Suppressor macrophage (primary cell): ENCODE measurements at regions not wholly inside any gene's neighbourhood (a gene's known extent, or its start where the extent isn't known, plus 50 kb on each side); places are given as distances from the start of the nearest gene placed in this dataset.
"Not testable (repeated sequence)": the region's sequence is repeated elsewhere in the genome, so short reads cannot be mapped to it uniquely, and the experiment has no call there.

Experiments used
- DNase-seq, 4 experiments: peaks; one replicate each; pipeline ENCODE4 v3.0.0-alpha.2; 2020 to 2022

GRCh38 chr3:124650798-124651197 lies 79.5 kb upstream of the UMPS start:
- DNase-seq: peak in 3 of 4 experiments; percentile 21 to 30 (median 24)

DNA sequence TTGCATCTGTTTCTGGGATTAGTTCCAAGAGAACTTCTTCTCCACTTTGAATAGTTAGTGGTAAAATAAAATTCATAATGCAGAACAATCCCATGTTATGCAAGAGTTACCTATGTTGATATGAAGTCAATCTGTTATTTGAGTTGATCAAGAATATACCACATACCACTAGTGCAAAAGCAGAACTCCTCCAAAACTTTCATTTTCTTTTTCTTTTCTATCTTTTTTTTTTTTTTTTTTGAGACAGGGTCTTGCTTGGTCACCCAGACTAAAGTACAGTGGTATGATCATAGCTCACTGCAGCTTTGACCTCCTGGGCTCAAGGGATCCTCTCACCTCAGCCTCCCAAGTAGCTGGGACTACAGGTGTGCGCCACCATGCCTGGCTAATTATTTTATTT lies 78.8 kb upstream of the UMPS start:
- DNase-seq: not testable (repeated sequence)

DNA sequence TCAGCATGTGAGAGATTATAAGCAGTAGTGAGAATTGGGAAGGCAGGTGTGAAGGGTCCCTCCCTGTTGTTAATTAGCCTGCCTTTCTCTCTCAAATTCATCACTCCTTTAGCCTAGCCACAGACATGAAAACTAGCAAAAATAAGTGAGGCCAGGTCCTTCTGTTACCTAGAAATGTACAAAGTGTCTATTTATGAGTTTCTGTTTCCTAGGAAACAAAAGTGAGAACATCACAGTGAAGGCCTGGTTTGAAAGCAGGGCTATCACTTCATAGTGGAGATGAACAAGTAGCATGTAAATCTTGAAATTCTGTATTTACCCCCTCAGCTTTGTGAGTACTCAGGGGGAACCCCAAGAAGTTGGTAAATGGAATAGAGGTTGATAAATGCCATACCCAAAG lies 78.2 kb upstream of the UMPS start:
- DNase-seq: no peak

- no peak for DNase-seq
These were observed 77.0 kb upstream of the UMPS start for GRCh38 chr3:124653071-124653796.

DNA sequence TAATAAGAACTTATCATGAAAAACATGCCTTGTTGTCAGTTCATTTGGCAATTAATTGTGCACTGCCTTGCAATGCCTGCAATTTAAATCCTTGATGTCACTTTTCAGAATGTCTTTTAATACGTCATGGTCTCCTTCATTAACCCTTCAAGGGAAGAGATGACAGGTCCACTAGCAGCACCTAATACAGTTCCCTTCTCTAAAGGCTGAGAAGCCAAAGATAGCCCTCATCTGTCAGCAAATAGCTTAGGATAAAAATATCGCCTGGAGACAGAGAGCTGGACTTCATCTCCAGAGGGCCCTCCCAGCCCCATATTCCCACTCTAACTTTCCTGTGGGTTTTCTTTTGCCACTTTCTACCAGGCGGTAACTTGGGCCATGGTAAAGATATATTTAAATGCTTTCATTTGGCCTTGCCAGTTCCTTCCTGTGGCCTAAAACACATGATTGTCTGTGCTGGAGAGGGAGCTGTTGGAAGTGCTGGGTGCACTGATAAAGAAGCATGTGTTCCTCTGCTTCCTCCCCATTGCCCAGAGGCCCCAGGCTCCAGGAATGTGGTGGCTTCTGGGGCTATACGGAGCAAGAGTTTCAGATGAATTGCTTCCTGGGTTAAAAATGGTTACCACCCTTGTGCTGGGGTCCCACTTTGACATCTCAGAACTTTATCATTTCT lies 76.3 kb upstream of the UMPS start:
- DNase-seq: no peak

DNA sequence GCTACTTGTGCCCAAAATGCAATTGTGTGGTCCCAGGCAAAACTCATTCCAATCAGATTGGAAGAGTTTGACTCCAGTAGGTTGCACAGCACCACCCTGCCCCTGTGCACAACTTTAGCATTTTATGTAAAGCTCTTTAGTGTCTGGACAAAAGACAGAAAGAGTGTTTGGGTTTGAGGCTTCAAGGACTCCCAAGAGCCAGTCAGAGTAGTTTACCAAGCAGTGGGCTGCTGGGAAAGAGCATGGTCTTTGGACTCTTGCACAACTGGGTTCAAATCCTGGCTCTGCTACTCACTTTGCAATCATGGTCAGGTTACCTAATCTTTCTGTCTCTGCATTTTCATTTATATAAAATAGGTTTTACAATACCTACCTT lies 75.8 kb upstream of the UMPS start:
- no peak for DNase-seq

- DNase-seq: no peak
These were observed 73.7 kb upstream of the UMPS start for GRCh38 chr3:124656531-124656930.

DNA sequence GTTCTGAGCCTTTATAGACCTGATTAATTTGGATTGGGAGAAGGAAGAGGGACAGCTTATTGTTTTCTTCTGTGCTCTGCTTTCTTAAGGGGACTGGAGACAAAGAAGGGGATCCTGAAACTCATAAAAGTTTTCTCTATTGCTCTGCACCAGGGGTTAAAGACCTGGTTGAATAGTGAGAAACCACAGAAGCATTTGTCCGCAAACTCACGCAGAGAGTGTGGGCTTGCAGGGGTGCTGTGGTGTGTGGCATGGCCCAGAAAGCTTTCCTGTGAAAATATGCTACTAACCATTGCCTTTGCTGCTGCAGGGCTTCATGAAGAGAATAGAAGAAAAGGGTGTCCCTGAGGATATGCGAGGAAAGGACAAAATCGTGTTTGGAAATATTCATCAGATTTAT lies 73.1 kb upstream of the UMPS start:
- DNase-seq: no peak

DNA sequence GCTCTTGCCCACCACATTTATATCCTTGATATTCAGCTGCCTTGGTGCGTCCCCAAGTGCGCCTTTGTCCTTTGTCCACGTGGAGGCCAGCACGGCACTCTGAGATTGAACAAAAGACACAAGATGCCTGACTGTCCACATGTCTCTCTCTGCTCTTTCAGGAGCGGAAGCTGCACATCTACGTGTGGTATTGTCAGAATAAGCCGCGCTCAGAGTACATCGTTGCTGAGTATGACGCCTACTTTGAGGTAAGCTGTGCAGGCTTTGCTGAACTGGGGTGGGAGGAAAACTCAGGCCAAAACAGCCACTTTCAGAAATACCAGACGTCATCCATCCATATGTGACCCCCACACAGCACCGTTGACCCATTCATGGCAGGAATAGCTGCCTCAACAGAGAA lies 72.0 kb upstream of the UMPS start:
- no peak for DNase-seq

DNA sequence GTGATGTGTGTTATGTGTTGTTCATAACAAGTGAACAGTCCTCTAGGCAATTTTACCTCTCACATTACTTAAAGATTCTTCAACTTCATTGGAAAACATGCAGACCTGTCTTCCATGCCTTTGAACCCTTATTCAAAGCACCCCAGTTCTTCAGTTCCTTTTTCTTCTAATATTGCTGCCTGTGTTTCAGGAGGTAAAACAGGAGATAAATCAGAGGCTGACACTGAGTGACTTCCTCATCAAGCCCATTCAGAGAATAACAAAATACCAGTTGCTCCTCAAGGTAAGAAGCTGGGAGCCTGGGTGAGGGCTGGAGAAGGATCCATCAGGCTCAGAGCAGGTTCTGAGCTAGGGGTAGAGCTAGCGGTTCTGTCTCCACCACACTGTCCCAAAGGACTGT lies 71.1 kb upstream of the UMPS start:
- DNase-seq: no peak

GRCh38 chr3:124660599-124660998 lies 69.7 kb upstream of the UMPS start:
- no peak for DNase-seq

DNA sequence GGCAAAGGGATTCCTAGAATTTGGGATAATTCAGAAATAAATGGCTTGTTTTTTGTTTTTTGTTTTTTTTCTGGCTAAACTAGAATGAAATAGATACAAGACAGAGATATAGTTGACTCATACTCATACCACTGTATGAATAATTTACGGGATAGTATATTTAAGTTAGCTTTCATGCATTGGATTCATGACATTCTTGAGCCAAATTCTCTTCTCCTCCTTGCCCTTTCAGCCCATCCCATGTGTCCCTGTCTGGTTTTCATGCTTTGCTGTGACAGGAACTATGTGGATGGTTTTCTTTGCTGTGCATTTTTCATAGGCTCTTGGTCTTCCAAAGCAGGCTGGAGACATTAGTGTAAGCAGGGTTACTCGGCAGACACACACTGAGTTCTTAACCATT lies 66.6 kb upstream of the UMPS start:
- DNase-seq: no peak

DNA sequence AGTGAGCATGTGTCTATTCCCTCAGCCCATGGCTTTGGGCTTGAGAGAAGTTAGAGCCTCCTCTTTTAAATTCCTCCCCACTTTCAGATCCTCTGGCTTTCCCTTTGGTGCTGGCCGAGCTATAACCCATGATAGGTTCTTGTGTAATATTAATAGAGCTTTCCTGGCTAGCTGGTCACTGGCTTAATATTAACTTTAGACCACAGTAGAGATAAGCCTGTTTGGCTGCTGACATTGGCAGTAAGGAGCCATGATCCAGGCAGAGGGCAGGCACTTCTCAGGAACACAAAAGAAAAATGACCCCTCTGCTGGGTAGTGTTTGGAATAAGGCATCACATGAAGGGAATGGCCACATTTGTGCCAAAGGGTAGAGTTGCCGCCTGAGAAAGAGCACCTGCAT lies 65.4 kb upstream of the UMPS start:
- no peak for DNase-seq

GRCh38 chr3:124666067-124666466 lies 64.2 kb upstream of the UMPS start:
- DNase-seq: no peak

DNA sequence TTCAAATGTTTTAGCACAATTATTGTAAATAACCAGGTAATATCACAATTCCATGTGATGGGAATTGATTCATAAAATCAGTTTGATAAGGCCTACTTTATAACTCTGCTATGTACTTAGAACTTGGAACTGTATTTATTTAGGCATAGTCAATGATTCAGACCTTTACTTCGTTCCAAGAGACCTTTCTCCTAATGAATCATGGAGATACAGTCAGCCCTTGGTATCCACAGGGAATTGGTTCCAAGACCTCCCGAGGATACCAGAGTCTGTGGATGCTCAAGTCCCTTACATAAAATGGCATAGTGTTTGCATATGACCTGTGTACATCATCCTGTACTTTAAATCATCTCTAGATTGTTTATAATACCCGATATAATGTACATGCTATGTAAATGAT lies 60.8 kb upstream of the UMPS start:
- no peak for DNase-seq

DNA sequence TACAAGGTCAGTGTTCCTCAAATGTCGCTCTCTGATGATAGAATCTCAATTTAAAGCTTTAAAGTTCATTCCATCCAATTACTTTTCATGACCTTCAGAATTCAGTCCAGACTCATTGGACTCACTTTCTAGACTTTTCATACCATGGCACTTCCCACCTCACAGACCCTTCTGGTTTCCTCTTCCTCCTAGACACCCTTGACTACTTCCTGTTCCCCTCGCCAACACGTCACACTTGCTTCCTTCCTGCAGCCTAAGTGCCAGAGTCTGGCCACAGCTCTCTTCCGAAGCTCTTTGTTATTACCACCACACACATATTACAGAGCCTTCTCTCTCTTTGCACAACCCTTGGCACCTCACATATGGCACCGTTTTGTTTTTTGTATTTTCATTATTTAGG lies 59.1 kb upstream of the UMPS start:
- peak; percentile 7 to 24 (median 22) for DNase-seq

- no peak for DNase-seq
These were observed 55.9 kb upstream of the UMPS start for GRCh38 chr3:124674336-124674735.

GRCh38 chr3:124676236-124676635 lies 54.0 kb upstream of the UMPS start:
- DNase-seq: no peak

- no peak for DNase-seq
These were observed 51.1 kb upstream of the UMPS start for GRCh38 chr3:124679048-124679638.
